GM08714 (cell line): ENCODE measurements at regions not wholly inside any gene's neighbourhood (a gene's known extent, or its start where the extent isn't known, plus 50 kb on each side); places are given as distances from the start of the nearest gene placed in this dataset.

Source experiments
- H3K4me3 ChIP-seq: fragments of 200-500 bp; sonication (Bioruptor generic); 2 replicates; pipeline ENCODE4 v1.5.1; 2014; ENCODE audit warnings: mild to moderate bottlenecking, low read length, inconsistent platforms
- ZNF274 ChIP-seq: IDR thresholded peaks from 2 replicates; pipeline ENCODE4 v1.6.1; 2012; ENCODE audit warnings: mild to moderate bottlenecking, low read depth, low read length

DNA sequence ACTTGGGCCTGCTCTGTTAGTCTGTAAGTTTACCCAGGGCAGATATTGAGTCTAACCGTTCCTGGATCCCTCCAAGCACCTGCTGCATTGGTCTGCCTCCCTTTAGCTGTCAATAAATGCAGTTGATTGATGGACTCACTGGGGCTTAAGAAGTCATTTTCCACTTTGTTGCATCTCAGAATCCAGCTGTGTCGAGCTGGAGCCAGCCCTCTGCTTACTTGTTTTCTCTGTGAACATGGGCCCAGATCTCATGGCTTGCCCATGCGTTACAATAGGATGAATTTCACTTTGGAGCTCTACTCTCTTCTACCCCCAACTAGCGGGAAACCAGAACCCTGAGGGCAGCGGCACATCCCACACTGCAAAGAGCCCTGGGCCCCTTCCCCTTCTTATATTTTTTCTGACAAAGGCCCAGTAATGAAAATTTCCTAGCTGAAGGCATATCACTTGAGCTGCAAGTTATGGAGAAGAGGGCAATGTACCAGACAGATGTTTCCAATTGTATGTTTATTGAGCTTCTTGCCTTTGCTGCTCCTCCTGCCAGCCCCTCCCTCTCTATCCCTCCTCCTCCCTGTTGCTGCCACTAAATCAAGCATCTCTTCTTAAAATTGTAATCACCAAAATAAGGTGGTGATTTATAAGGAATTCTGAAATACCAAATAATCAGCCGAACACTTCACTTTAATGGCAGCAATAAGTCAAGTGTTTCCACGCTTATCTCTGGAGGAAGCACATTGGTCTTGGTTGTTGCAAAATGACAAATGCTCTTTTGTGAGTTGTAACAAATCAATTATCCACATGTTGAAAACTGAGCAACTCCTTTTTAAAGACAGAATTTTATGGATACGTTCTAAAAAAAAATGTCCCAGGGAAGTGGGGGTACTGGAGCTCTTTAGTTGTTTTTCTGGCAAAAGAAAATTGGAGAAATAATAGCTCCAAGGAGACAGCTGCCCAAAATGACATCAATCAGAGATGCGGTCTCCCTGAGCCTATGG is 212.3 kb upstream of the ZBED5 start:
- TF ChIP-seq ZNF274, result no peak
- H3K4me3 ChIP-seq, result no peak overlapping the region

DNA sequence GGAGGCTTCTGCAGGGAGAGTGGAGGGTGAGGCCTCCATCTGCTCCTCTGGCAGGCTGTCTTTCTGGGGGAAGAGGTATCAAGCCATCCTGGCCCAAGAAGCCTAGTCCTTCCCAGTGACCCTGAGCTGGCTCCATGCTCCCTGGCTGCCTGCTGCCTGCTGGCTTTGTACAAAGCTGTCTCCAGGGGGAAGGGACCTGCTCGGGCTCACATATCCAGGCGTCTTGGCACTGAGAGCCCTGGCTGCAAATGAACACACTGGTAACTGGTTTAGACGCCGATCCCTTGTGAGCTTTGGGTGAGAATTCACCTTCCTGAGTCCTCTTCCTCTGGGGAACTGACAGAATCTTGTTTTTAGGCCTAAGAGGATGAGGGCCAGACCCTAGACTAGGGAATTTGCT is 210.3 kb upstream of the ZBED5 start:
- TF ChIP-seq ZNF274, result no peak

DNA sequence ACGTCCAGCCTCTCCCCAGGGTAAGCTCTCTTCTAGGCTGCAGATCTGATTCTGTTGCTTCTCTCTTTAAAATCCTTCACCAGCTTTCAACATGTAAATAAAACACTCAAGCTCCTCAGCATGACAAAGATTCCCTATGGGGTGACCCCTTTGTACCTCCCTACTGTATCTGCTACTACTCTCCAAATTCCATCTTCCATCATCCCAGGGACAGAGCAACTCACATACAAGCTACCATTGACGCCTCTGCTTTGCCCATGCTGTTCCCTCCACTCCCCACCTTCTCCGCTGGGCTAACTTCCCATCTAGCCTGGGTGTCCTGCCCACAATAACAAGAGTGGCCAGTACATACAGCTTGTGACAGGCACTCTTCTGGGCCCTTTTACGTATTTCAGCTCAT is 207.5 kb upstream of the ZBED5 start:
- H3K4me3 ChIP-seq, result no peak overlapping the region
- no peak for TF ChIP-seq ZNF274

More for the DNA sequence above, 210.3 kb upstream of the ZBED5 start:
- no peak overlapping the region for H3K4me3 ChIP-seq

DNA sequence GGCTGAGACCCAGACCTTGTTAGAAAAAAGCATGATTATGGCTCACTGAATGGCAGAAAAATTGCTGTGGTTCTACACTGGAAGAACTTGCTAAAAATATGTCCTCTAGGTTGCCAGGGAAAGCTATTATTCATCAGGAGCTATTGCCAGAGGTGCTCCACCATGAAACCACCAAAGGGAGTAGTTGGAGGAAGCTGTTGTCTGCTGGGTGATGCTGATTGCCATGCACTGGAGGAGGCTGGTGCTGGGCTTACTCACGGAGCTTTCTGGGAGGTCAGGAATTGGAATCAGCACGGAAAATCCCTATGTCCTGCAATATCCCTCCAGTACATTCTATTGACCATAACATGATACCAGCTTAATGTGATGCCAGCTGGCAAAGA is 199.6 kb upstream of the ZBED5 start:
- no peak overlapping the region for H3K4me3 ChIP-seq
- TF ChIP-seq ZNF274, result no peak

- no peak for TF ChIP-seq ZNF274
- H3K4me3 ChIP-seq, result no peak overlapping the region
These were observed 199.1 kb upstream of the ZBED5 start for GRCh38 chr11:11056749-11057471.

DNA sequence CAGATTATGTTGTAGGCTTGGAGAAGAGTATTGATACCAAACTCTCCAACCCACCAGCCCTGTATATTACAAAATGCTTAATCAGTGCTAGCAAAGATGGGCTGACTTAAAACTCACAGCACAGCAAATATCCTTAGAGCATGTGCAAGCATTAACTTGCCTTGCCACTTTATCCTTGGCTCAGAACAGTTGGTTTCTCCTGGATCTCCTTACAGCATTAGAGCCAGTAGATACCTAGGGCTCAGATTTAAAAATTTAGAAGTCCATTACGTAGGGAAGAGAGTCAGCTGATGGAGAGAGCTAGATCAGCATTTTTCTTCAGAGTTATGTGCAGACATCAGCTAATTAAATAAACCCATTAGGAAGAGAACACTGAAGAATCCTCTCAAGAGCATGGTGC is 198.5 kb upstream of the ZBED5 start:
- H3K4me3 ChIP-seq, result no peak overlapping the region
- TF ChIP-seq ZNF274, result no peak

DNA sequence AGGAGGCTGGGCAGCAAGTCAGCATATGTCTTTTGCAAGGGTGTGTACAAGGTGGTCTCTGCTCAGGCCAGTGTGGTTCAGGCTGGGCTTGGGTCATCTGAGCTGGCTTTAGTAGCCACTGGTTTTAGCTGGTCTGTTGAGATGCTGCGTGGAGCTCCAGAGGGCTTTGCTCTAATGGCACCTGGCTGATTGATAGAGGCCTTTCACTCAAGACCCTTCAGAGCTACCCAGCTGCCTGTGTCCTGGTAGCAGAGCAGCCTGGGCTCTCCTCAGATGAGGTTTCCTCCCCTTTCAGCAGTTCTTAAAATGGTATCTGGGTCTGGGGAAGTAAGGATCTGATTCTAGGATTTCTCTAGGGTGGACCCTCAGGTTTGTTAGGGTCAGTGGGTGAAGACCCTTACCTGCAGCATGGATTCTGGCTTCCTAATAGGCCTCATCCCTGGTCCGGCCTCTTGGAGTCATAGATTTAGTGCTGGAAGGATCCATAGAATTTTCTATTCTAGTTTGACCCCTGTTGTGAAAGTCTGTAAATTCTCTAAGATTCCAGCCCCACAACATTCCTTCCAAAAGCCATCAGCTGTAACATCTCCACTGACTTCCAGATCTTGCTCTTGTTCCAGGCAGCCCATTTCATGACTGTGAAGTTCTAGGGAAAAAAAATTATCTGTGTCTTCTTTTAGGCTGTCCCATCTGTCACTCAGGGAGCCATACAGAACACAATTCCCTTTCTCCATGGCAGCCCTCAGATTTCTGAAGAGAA is 190.2 kb upstream of the ZBED5 start:
- no peak overlapping the region for H3K4me3 ChIP-seq
- TF ChIP-seq ZNF274, result no peak

DNA sequence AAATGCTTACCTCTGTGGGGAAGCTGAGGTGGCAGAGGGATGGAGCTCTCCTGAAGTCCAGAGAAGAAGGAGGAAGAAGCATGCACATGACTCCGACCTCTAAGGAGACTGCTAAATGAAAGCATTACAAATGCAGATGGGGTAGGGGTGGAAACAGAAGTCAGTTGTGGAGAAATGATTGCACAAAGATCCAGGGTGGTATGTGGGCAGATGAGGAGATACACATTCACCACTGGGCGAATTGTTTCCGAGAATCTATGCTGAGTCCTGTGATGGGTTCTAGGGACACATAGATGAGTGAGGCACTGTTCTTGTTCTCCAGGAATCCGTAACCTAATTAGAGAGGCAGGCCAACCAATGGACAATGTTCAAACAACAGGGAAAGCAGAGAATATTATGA is 188.9 kb upstream of the ZBED5 start:
- TF ChIP-seq ZNF274, result no peak
- H3K4me3 ChIP-seq, result no peak overlapping the region

DNA sequence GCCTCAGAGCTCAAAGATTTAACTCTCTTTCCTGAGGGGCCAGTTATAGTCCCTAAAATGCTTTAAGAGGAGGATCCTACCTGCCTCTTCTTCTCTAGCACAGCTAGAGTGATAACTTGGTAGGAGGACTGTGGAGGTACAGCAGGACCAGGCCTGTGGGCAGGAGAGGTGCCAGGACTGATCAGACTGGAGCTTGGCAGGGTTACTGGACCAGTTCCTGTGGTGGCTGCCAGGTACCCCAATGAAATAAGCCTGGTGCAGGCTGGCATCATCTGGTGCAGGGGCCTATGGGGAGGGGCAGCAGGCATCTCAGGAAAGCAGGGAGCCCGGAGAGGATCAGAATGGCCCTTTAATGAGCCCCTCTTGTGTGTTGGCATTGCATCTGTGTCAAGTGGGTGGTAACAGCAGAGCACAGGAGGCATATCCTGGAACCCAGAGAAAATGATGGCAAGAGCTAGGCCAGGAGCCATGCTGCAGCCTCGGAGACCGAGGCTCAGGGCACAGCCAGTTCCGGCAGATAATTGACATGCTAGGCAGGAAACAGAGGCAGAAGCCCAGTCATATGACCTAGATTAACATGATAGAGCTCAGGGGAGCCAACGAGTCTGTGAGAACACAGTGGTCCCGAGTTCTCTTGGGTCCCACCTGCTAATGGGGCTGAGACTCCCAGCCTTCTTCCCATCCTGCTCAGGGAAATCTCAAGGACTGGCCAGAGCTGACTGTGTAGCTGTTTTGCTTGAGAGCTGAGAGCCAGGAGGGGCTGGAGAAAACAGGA is 187.5 kb upstream of the ZBED5 start:
- TF ChIP-seq ZNF274, result no peak
- H3K4me3 ChIP-seq, result no peak overlapping the region

GRCh38 chr11:11044137-11044855 is 186.4 kb upstream of the ZBED5 start:
- TF ChIP-seq ZNF274, result no peak
- H3K4me3 ChIP-seq, result no peak overlapping the region

DNA sequence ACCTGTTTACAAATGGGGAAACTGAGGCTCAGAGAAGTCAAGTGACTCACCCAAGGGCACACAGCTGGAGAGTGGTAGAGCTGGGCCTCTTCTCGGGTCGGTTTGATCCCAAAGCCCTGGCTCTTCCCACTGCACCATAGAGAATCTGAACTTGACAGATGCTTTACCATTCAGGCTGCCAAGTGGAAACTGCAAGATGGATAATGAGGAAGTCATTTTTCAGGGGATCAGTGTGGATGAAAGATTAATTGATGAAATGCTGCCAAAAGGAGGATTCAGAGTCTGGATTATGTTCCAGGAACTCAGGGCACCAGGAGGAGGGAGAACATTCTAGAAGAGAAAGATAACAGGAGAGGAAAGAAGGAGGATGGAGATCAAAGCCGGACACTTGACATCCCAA is 185.9 kb upstream of the ZBED5 start:
- no peak for TF ChIP-seq ZNF274
- no peak overlapping the region for H3K4me3 ChIP-seq

DNA sequence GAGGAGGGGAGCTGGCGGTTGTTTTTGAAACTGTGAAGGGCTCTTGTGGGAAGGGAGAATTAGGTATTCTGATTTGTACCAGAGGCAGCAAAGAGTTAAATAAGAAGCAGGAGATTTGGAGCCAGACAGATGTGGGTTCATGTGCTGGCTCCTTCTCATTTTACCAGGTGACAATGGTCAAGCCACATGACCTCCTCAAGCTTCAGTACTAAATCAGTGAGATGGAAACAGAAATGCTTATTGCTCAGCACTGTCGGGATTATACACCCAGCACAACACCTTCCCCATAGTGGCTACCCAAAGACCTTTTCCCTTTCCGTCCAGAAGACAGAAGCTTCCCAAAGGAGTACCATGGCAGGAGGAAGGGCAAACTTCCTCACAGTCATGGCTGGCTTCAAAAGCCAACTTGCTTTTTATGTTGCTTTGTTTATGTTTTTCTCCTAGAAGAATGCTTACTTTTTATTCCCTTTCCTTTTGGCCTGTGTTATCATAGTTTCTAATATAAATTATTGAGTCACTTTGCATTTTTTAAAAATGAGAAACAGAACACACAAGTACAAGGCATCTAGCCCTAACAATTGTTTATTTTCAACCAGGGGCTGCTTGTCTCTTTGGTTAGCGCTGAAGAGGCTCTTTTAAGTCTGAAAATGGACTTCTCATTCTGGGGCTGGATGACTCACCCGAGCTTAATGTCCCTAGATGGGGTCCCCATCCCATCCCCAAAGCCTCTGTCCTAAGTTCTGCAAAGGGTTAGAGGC is 181.5 kb upstream of the ZBED5 start:
- no peak for TF ChIP-seq ZNF274
- no peak overlapping the region for H3K4me3 ChIP-seq
